ENCODE measurements at regions not wholly inside any gene's neighbourhood (a gene's known extent, or its start where the extent isn't known, plus 50 kb on each side); places are given as distances from the start of the nearest gene placed in this dataset.

GRCh38 chr20:56769921-56770600 is 141.0 kb downstream of the TFAP2C start:
- in situ Hi-C loops (cut with MboI), result no loop called here
- WGBS (ENCODE audit: insufficient coverage, insufficient replicate concordance, low lambda C conversion rate, missing lambda C conversion rate), result 33% methylated on average over 7 of the region's 7 CpGs
- Histone ChIP-seq H3K9ac (ENCODE audit: control insufficient read depth, insufficient read depth, low read length) (no peak overlapping the region), H3K27ac (ENCODE audit: control insufficient read depth, insufficient read depth) (no peak overlapping the region), H3K4me1 (ENCODE audit: control insufficient read depth, insufficient read depth, low read length) (no peaks in the 10 kb centered on the region), H3K79me2 (ENCODE audit: control insufficient read depth, insufficient read depth, low read length) (no peaks in the 10 kb centered on the region), H3K9me3 (replicated peaks; ENCODE audit: control insufficient read depth, insufficient read depth, low read length) (no peaks in the 10 kb centered on the region), H3K27me3 (replicated peaks in 1 of 2; ENCODE audit: control insufficient read depth in 2 of 2, insufficient read depth in 2 of 2, low read length in 1 of 2) (no peaks in the 10 kb centered on the region; a peak in 1 of 4 replicates), H3K4me2 (ENCODE audit: control insufficient read depth, insufficient read depth) (no peak overlapping the region), H3K36me3 (ENCODE audit: control insufficient read depth in 2 of 2, insufficient read depth in 2 of 2, low read length in 1 of 2) (no peaks in the 10 kb centered on the region), H4K20me1 (ENCODE audit: control insufficient read depth, insufficient read depth) (no peaks in the 10 kb centered on the region), H2AFZ (ENCODE audit: control insufficient read depth, low read depth, low read length) (no peak overlapping the region), H3K4me3 (no peak overlapping the region)
- ATAC-seq (no peak), DNase-seq (ENCODE audit: low read depth, low spot score) (no peak), FAIRE-seq (no peak)
- ChIA-PET SMC1A (ENCODE audit: uncharacterized antibody, unreplicated experiment) (no interaction called here), RAD21 (ENCODE audit: unreplicated experiment) (no interaction called here), POLR2A (no interaction called here), CTCF (no interaction called here)
- intact Hi-C loops (cut with micrococcal nuclease; ENCODE audit: unreplicated experiment), result no loop called here
- BruUV-seq (replicated peaks), result no TSS peak
- no peak for TF ChIP-seq MYB (IDR thresholded peaks at IDR 0.05; ENCODE audit: borderline replicate concordance, low read depth, low read length)
- TF ChIP-seq RELB (IDR thresholded peaks at IDR 0.05; ENCODE audit: low read depth), result no peak
- TF ChIP-seq IRF4 (IDR thresholded peaks at IDR 0.05; ENCODE audit: low read depth, low read length), result no peak
- no peak for TF ChIP-seq PKNOX1 (IDR thresholded peaks at IDR 0.05)
- TF ChIP-seq NR2C2 (IDR thresholded peaks at IDR 0.05; ENCODE audit: borderline replicate concordance, control insufficient read depth, insufficient read length, low read depth), result no peak
- no peak for TF ChIP-seq JUND (IDR thresholded peaks at IDR 0.05; ENCODE audit: low read depth, low read length)
- TF ChIP-seq SUPT20H (IDR thresholded peaks at IDR 0.05; ENCODE audit: borderline replicate concordance, control insufficient read depth, low read depth, low read length), result no peak
- no peak for TF ChIP-seq REST (IDR thresholded peaks at IDR 0.05; ENCODE audit: low read depth, low read length)
- no peak for TF ChIP-seq SUZ12 (IDR thresholded peaks at IDR 0.05; ENCODE audit: unreplicated experiment)
- no peak for TF ChIP-seq ZBTB33 (IDR thresholded peaks at IDR 0.05)
- TF ChIP-seq SREBF1 (IDR thresholded peaks at IDR 0.05; ENCODE audit: low read length), result no peak
- no peak for TF ChIP-seq MXI1 (IDR thresholded peaks at IDR 0.05; ENCODE audit: low read depth, low read length)
- TF ChIP-seq ESRRA (IDR thresholded peaks at IDR 0.05; ENCODE audit: low read length), result no peak
- no peak for TF ChIP-seq ATF7 (IDR thresholded peaks at IDR 0.05; ENCODE audit: low read depth)
- no peak for TF ChIP-seq SIN3A (IDR thresholded peaks at IDR 0.05; ENCODE audit: low read depth, low read length)
